MM.1S (cell line): ENCODE measurements at regions not wholly inside any gene's neighbourhood (a gene's known extent, or its start where the extent isn't known, plus 50 kb on each side); places are given as distances from the start of the nearest gene placed in this dataset.
"Not testable (repeated sequence)": the region's sequence is repeated elsewhere in the genome, so short reads cannot be mapped to it uniquely, and the experiment has no call there.

Experiments used
- DNase-seq: peaks from one replicate; pipeline ENCODE4 v3.0.0-alpha.2; 2015
- H2AFZ ChIP-seq: fragments of 300-600 bp; sonication (generic); 2 replicates; pipeline ENCODE4 v1.6.0; 2016; ENCODE audit warnings: antibody characterized with exemption, low read length
- H3F3A ChIP-seq: fragments of 300-600 bp; sonication (generic); 2 replicates; pipeline ENCODE4 v1.6.1; 2016; ENCODE audit warnings: mild to moderate bottlenecking, antibody characterized with exemption, low read length, moderate library complexity, mixed read lengths; ENCODE audit not compliant: insufficient read depth
- H3K27ac ChIP-seq: fragments of 300-600 bp; sonication (generic); 2 replicates; pipeline ENCODE4 v1.5.1; 2016; ENCODE audit warnings: mild to moderate bottlenecking, low read length
- H3K27me3 ChIP-seq: fragments of 300-600 bp; sonication (generic); replicated peaks from 2 replicates; pipeline ENCODE4 v1.6.0; 2016; ENCODE audit warnings: low read length; ENCODE audit not compliant: insufficient read depth
- H3K36me3 ChIP-seq: fragments of 300-600 bp; sonication (generic); replicated peaks from 2 replicates; pipeline ENCODE4 v1.6.1; 2016; ENCODE audit warnings: mild to moderate bottlenecking, low read length, mixed read lengths; ENCODE audit not compliant: insufficient read depth
- H3K4me1 ChIP-seq: fragments of 300-600 bp; sonication (generic); 2 replicates; pipeline ENCODE4 v1.6.1; 2016; ENCODE audit warnings: low read length, mixed read lengths
- H3K4me2 ChIP-seq: fragments of 300-600 bp; sonication (generic); 2 replicates; pipeline ENCODE4 v1.6.0; 2016; ENCODE audit warnings: low read depth, low read length
- H3K4me3 ChIP-seq: fragments of 300-600 bp; sonication (generic); 2 replicates; pipeline ENCODE4 v1.5.1; 2016; ENCODE audit warnings: low read length, mixed read lengths
- H3K79me2 ChIP-seq: fragments of 300-600 bp; sonication (generic); 2 replicates; pipeline ENCODE4 v1.6.1; 2016; ENCODE audit warnings: mixed run types, low read length, mixed read lengths
- H3K9ac ChIP-seq: fragments of 300-600 bp; sonication (generic); 2 replicates; pipeline ENCODE4 v1.6.1; 2016; ENCODE audit warnings: low read length, mixed read lengths
- H3K9me2 ChIP-seq: fragments of 300-600 bp; sonication (generic); replicated peaks from 2 replicates; pipeline ENCODE4 v1.6.1; 2016; ENCODE audit warnings: mild to moderate bottlenecking, low read length, mixed read lengths; ENCODE audit not compliant: insufficient read depth
- H3K9me3 ChIP-seq: fragments of 300-600 bp; sonication (generic); replicated peaks from 2 replicates; pipeline ENCODE4 v1.6.1; 2016; ENCODE audit warnings: mild to moderate bottlenecking, low read length, mixed read lengths; ENCODE audit not compliant: insufficient read depth
- H4K20me1 ChIP-seq: fragments of 300-600 bp; sonication (generic); 2 replicates; pipeline ENCODE4 v1.6.1; 2016; ENCODE audit warnings: mild to moderate bottlenecking, low read length, moderate library complexity, mixed read lengths; ENCODE audit not compliant: insufficient read depth
- CTCF ChIP-seq: fragments of 300-600 bp; sonication (generic); IDR thresholded peaks from 2 replicates; pipeline ENCODE4 v1.5.1; 2016; ENCODE audit warnings: antibody characterized with exemption, low read length, mixed read lengths
- EZH2 ChIP-seq: fragments of 300-600 bp; sonication (generic); optimal IDR thresholded peaks from 2 replicates; pipeline ENCODE3; 2017; ENCODE audit warnings: low read depth, mild to moderate bottlenecking, antibody characterized with exemption, low read length, mixed read lengths
- EZH2phosphoT487 ChIP-seq: fragments of 300-600 bp; sonication (generic); IDR thresholded peaks from 2 replicates; pipeline ENCODE4 v1.6.1; 2018; ENCODE audit warnings: antibody characterized with exemption, low read length

- no peaks in the 10 kb centered on the region for H3K79me2 ChIP-seq
- no peak overlapping the region for H3K4me2 ChIP-seq
- no peaks in the 10 kb centered on the region for H4K20me1 ChIP-seq
- H3K27ac ChIP-seq, result no peak overlapping the region
- H3K36me3 ChIP-seq, result no peaks in the 10 kb centered on the region
- no peak overlapping the region for H3K4me3 ChIP-seq
- H3K27me3 ChIP-seq, result no peaks in the 10 kb centered on the region
- no peak for DNase-seq
- H3K4me1 ChIP-seq, result no peaks in the 10 kb centered on the region
- H3K9ac ChIP-seq, result no peak overlapping the region
- H2AFZ ChIP-seq, result no peak overlapping the region
- no peaks in the 10 kb centered on the region for H3K9me2 ChIP-seq
- TF ChIP-seq CTCF (no peak), EZH2phosphoT487 (no peak), EZH2 (no peak)
- H3K9me3 ChIP-seq, result no peaks in the 10 kb centered on the region
- H3F3A ChIP-seq, result no peaks in the 10 kb centered on the region
Observed at GRCh38 chr14:84482256-84483071, 1047.5 kb upstream of the FLRT2 start.

DNA sequence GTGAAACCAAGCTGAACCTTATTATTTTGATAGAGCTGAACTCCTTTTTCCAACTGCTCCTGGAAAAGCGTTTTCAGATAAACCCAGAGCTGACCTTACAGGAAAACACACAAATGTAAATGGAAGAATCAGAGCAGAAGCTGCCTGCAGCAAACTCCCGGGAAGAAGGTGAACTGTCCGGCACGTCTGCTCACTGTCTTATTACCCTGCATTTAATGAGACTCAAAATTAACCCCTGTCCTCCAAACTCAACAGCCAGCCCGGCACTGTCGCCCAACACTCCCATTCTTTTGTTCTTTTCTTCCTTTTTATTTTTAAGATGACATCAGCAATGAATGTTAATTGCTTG lies 1046.9 kb upstream of the FLRT2 start:
- H3K9ac ChIP-seq, result no peak overlapping the region
- TF ChIP-seq EZH2phosphoT487, result no peak
- TF ChIP-seq CTCF, result no peak
- no peak for TF ChIP-seq EZH2

GRCh38 chr14:84484243-84484642 lies 1045.7 kb upstream of the FLRT2 start:
- H3K4me1 ChIP-seq, DNase-seq, H3K9me3 ChIP-seq: not testable (repeated sequence)

More for the DNA sequence above, 1046.9 kb upstream of the FLRT2 start:
- Histone ChIP-seq H3K4me1 (no peaks in the 10 kb centered on the region), H4K20me1 (no peaks in the 10 kb centered on the region), H3K9me2 (no peaks in the 10 kb centered on the region), H3K27me3 (no peaks in the 10 kb centered on the region), H3K27ac (no peak overlapping the region), H3K4me3 (no peak overlapping the region), H3K36me3 (no peaks in the 10 kb centered on the region), H2AFZ (no peak overlapping the region), H3K9me3 (no peaks in the 10 kb centered on the region), H3K79me2 (no peaks in the 10 kb centered on the region), H3F3A (no peaks in the 10 kb centered on the region), H3K4me2 (no peak overlapping the region)
- no peak for DNase-seq

GRCh38 chr14:84485036-84485435 lies 1044.9 kb upstream of the FLRT2 start:
- H3K9ac ChIP-seq, result no peak overlapping the region
- H3K27me3 ChIP-seq, result no peaks in the 10 kb centered on the region
- no peaks in the 10 kb centered on the region for H3K4me1 ChIP-seq
- H3K9me3 ChIP-seq, result no peaks in the 10 kb centered on the region
- DNase-seq, result no peak
- H3F3A ChIP-seq, result no peaks in the 10 kb centered on the region
- H2AFZ ChIP-seq, result no peak overlapping the region
- no peaks in the 10 kb centered on the region for H3K9me2 ChIP-seq
- H3K36me3 ChIP-seq, result no peaks in the 10 kb centered on the region
- H3K4me3 ChIP-seq, result no peak overlapping the region
- H3K27ac ChIP-seq, result no peak overlapping the region
- TF ChIP-seq CTCF (no peak), EZH2phosphoT487 (no peak), EZH2 (no peak)
- H4K20me1 ChIP-seq, result no peaks in the 10 kb centered on the region
- no peak overlapping the region for H3K4me2 ChIP-seq
- no peaks in the 10 kb centered on the region for H3K79me2 ChIP-seq

More at GRCh38 chr14:84484243-84484642, 1045.7 kb upstream of the FLRT2 start:
- not testable (repeated sequence) for H3K9ac ChIP-seq, H3K79me2 ChIP-seq, H3K4me2 ChIP-seq, H3K36me3 ChIP-seq, H2AFZ ChIP-seq, H3F3A ChIP-seq, H3K9me2 ChIP-seq, H3K4me3 ChIP-seq, H4K20me1 ChIP-seq, H3K27me3 ChIP-seq, H3K27ac ChIP-seq
